Mesenchymal stem cell (in vitro differentiated cells and primary cell): ENCODE measurements at regions not wholly inside any gene's neighbourhood (a gene's known extent, or its start where the extent isn't known, plus 50 kb on each side); places are given as distances from the start of the nearest gene placed in this dataset.
"Not testable (repeated sequence)": the region's sequence is repeated elsewhere in the genome, so short reads cannot be mapped to it uniquely, and the experiment has no call there.

Experiments used
- DNase-seq: peaks from one replicate; pipeline ENCODE4 v3.0.0-alpha.2; 2013
- H2AFZ ChIP-seq: one replicate; pipeline ENCODE4 v1.6.1; 2013; ENCODE audit warnings: low read depth, mild to moderate bottlenecking, control low read depth, inconsistent platforms, low read length, moderate library complexity
- H2AK5ac ChIP-seq: 2 replicates; pipeline ENCODE4 v1.6.1; 2013; ENCODE audit warnings: low read length, moderate library complexity, mild to moderate bottlenecking, inconsistent platforms; ENCODE audit not compliant: severe bottlenecking
- H2BK120ac ChIP-seq: one replicate; pipeline ENCODE4 v1.6.1; 2013; ENCODE audit warnings: low read depth, mild to moderate bottlenecking, inconsistent platforms, low read length, moderate library complexity
- H2BK12ac ChIP-seq, 2 experiments: one replicate each; pipeline ENCODE4 v1.6.1; 2013; ENCODE audit warnings: inconsistent platforms in 2 of 2, low read length in 2 of 2, mild to moderate bottlenecking in 2 of 2, moderate library complexity in 2 of 2, control low read depth in 1 of 2
- H2BK15ac ChIP-seq: one replicate; pipeline ENCODE4 v1.6.1; 2013; ENCODE audit warnings: mild to moderate bottlenecking, low read depth, inconsistent platforms; ENCODE audit not compliant: poor library complexity, severe bottlenecking
- H2BK5ac ChIP-seq: 2 replicates; pipeline ENCODE4 v1.6.1; 2013; ENCODE audit warnings: low read depth, mild to moderate bottlenecking, low read length, control low read depth, inconsistent platforms; ENCODE audit not compliant: poor library complexity, severe bottlenecking
- H3K14ac ChIP-seq, 2 experiments: one replicate each; pipeline ENCODE4 v1.6.1; 2013; ENCODE audit warnings: inconsistent platforms in 2 of 2, low read length in 2 of 2, control low read depth in 1 of 2, mild to moderate bottlenecking in 1 of 2, moderate library complexity in 1 of 2
- H3K18ac ChIP-seq, 2 experiments: one replicate each; pipeline ENCODE4 v1.6.1; 2013; ENCODE audit warnings: inconsistent platforms in 2 of 2, low read length in 2 of 2, control low read depth in 1 of 2, low read depth in 1 of 2, mild to moderate bottlenecking in 1 of 2
- H3K23ac ChIP-seq, 2 experiments: one replicate each; pipeline ENCODE4 v1.6.1; 2013; ENCODE audit warnings: inconsistent platforms in 2 of 2, low read length in 2 of 2, mild to moderate bottlenecking in 2 of 2, moderate library complexity in 2 of 2, control low read depth in 1 of 2
- H3K27ac ChIP-seq: 2 replicates; pipeline ENCODE4 v1.5.1; 2013; ENCODE audit warnings: mild to moderate bottlenecking, moderate library complexity, low read length, control low read depth, inconsistent platforms; ENCODE audit not compliant: poor library complexity, severe bottlenecking
- H3K27me3 ChIP-seq, 2 experiments: 2 replicates each; pipeline versions ENCODE4 v1.6.1 to v1.7.0; 2013; ENCODE audit warnings: low read length in 2 of 2, mild to moderate bottlenecking in 2 of 2, moderate library complexity in 2 of 2, control low read depth in 1 of 2, inconsistent platforms in 1 of 2; ENCODE audit not compliant: control insufficient read depth in 1 of 2, insufficient read depth in 1 of 2
- H3K36me3 ChIP-seq, 2 experiments: 2 replicates each; pipeline versions ENCODE4 v1.6.1 to v1.7.0; 2013; ENCODE audit warnings: low read length in 2 of 2, control low read depth in 1 of 2, inconsistent platforms in 1 of 2, low read depth in 1 of 2, mild to moderate bottlenecking in 1 of 2; ENCODE audit not compliant: insufficient read depth in 2 of 2, control insufficient read depth in 1 of 2
- H3K4ac ChIP-seq, 2 experiments: one replicate each; pipeline ENCODE4 v1.6.1; 2013; ENCODE audit warnings: inconsistent platforms in 2 of 2, low read length in 2 of 2, mild to moderate bottlenecking in 2 of 2, moderate library complexity in 2 of 2, control low read depth in 1 of 2, low read depth in 1 of 2
- H3K4me1 ChIP-seq: 2 replicates; pipeline ENCODE4 v1.6.1; 2013; ENCODE audit warnings: low read depth, low read length, control low read depth; ENCODE audit not compliant: control insufficient read depth, insufficient read depth
- H3K4me2 ChIP-seq: 2 replicates; pipeline ENCODE4 v1.6.1; 2013; ENCODE audit warnings: low read length, mild to moderate bottlenecking, inconsistent platforms; ENCODE audit not compliant: poor library complexity, severe bottlenecking
- H3K4me3 ChIP-seq, 2 experiments: 2 replicates each; pipeline versions ENCODE4 v1.5.1 to v1.7.0; 2013; ENCODE audit warnings: low read length in 2 of 2, mild to moderate bottlenecking in 2 of 2, control low read depth in 1 of 2, low read depth in 1 of 2; ENCODE audit not compliant: insufficient read depth in 1 of 2
- H3K79me1 ChIP-seq: replicated peaks from 2 replicates; pipeline ENCODE4 v1.6.1; 2013; ENCODE audit warnings: mild to moderate bottlenecking, control low read depth, low read length, inconsistent platforms; ENCODE audit not compliant: poor library complexity, severe bottlenecking
- H3K9ac ChIP-seq: 2 replicates; pipeline ENCODE4 v1.7.0; 2013; ENCODE audit warnings: mild to moderate bottlenecking, low read length, moderate library complexity
- H3K9me3 ChIP-seq: 2 replicates; pipeline ENCODE4 v1.7.0; 2013; ENCODE audit warnings: mild to moderate bottlenecking, low read length; ENCODE audit not compliant: control insufficient read depth
- H4K8ac ChIP-seq: one replicate; pipeline ENCODE4 v1.6.1; 2013; ENCODE audit warnings: inconsistent platforms, mild to moderate bottlenecking, low read length, moderate library complexity
- H4K91ac ChIP-seq: one replicate; pipeline ENCODE4 v1.6.1; 2013; ENCODE audit warnings: mild to moderate bottlenecking, low read length, inconsistent platforms
- WGBS: methylation state at CpG from one replicate; pipeline ENCODE4 v1.1.7; 2013; ENCODE audit warnings: mixed read lengths; 5-methylcytosine and 5-hydroxymethylcytosine counted together

- not testable (repeated sequence) for H3K79me1 ChIP-seq, DNase-seq, H3K4me3 ChIP-seq, H3K4me2 ChIP-seq, H3K18ac ChIP-seq, H2AK5ac ChIP-seq, H2BK15ac ChIP-seq, H3K27ac ChIP-seq, H2BK5ac ChIP-seq, H3K14ac ChIP-seq, H3K4me1 ChIP-seq, H3K36me3 ChIP-seq, H2BK12ac ChIP-seq, H3K9me3 ChIP-seq, H2BK120ac ChIP-seq, H4K8ac ChIP-seq, H3K4ac ChIP-seq, H4K91ac ChIP-seq, H3K27me3 ChIP-seq, H3K9ac ChIP-seq, H2AFZ ChIP-seq, H3K23ac ChIP-seq
- no CpG with 5 or more reads among the region's 2 CpGs for WGBS
Measured at GRCh38 chr1:206391903-206392302, 78.4 kb upstream of the IKBKE start.

GRCh38 chr1:206397501-206397900, 72.8 kb upstream of the IKBKE start:
- H3K79me1 ChIP-seq, H2BK12ac ChIP-seq, H3K14ac ChIP-seq, H3K27ac ChIP-seq, H4K91ac ChIP-seq, H2BK15ac ChIP-seq, H2AFZ ChIP-seq, H3K18ac ChIP-seq, H3K27me3 ChIP-seq, DNase-seq, H3K36me3 ChIP-seq, H3K9me3 ChIP-seq, H3K23ac ChIP-seq, H4K8ac ChIP-seq, H3K4me2 ChIP-seq, H3K9ac ChIP-seq, H2BK120ac ChIP-seq, H3K4me1 ChIP-seq, H2AK5ac ChIP-seq, H2BK5ac ChIP-seq, H3K4ac ChIP-seq, H3K4me3 ChIP-seq: not testable (repeated sequence)
- WGBS: no CpG with 5 or more reads among the region's 6 CpGs

- H2AK5ac ChIP-seq, H3K4me2 ChIP-seq, H3K79me1 ChIP-seq, H3K18ac ChIP-seq, H3K23ac ChIP-seq, H3K36me3 ChIP-seq, H3K4me1 ChIP-seq, H3K27me3 ChIP-seq, H2BK120ac ChIP-seq, H3K4me3 ChIP-seq, H2BK12ac ChIP-seq, H3K27ac ChIP-seq, H3K9me3 ChIP-seq, H4K91ac ChIP-seq, H3K4ac ChIP-seq, H3K14ac ChIP-seq, H2AFZ ChIP-seq, H4K8ac ChIP-seq, DNase-seq, H2BK5ac ChIP-seq, H3K9ac ChIP-seq, H2BK15ac ChIP-seq: not testable (repeated sequence)
- WGBS: no CpG with 5 or more reads among the region's 3 CpGs
Measured at GRCh38 chr1:206398261-206398660, 72.0 kb upstream of the IKBKE start.

GRCh38 chr1:206403612-206404307, 66.5 kb upstream of the IKBKE start:
- H2BK120ac ChIP-seq, H3K9me3 ChIP-seq, H3K27me3 ChIP-seq, H2BK12ac ChIP-seq, H2BK5ac ChIP-seq, H4K91ac ChIP-seq, H4K8ac ChIP-seq, H3K9ac ChIP-seq, H3K18ac ChIP-seq, H3K23ac ChIP-seq, H3K4ac ChIP-seq, H3K14ac ChIP-seq, H3K4me1 ChIP-seq, H2AFZ ChIP-seq, DNase-seq, H2BK15ac ChIP-seq, H3K4me2 ChIP-seq, H3K79me1 ChIP-seq, H3K36me3 ChIP-seq, H3K4me3 ChIP-seq, H2AK5ac ChIP-seq, H3K27ac ChIP-seq: not testable (repeated sequence)
- no CpG with 5 or more reads among the region's 5 CpGs for WGBS
